ENCODE measurements at regions not wholly inside any gene's neighbourhood (a gene's known extent, or its start where the extent isn't known, plus 50 kb on each side); places are given as distances from the start of the nearest gene placed in this dataset.
"Not testable (repeated sequence)": the region's sequence is repeated elsewhere in the genome, so short reads cannot be mapped to it uniquely, and the experiment has no call there.

DNA sequence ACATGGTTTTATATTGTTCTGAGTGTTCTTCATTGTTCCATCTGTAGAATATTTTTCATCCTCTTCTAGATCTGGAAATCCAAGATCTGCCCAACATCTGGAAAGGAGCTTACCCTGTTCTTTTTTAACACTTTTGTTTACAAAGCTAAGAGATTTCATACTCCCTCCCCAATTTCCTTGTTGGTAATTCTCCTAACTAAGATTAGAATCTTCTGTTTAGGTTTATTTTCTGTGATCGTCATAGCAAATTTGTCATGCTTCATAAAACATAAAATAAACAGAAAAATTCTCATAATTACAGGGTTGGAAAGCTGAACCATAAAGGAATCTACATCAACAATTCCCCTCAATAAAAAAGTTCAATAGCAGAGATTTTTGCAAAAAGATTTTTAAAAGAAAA is 580.3 kb upstream of the CA10 start:
- no peak for DNase-seq (ENCODE audit: low spot score)

DNA sequence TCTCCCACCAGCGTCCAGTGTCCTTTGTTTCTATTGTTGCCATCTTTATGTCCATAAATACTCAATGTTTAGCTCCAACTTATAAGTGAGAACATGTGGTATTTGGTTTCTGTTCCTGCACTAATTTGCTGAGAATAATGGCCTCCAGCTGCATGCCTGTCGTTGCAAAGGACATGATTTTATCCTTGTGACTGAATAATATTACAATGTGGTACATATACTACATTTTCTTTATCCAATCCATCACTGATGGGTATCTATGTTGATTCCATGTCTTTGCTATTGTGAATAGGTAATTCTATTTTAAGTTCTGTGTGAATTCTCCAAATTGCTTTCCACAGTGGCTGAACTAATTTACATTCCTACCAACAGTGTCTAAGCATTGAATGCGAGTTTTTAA is 578.6 kb upstream of the CA10 start:
- no peak for DNase-seq (ENCODE audit: low spot score)

DNA sequence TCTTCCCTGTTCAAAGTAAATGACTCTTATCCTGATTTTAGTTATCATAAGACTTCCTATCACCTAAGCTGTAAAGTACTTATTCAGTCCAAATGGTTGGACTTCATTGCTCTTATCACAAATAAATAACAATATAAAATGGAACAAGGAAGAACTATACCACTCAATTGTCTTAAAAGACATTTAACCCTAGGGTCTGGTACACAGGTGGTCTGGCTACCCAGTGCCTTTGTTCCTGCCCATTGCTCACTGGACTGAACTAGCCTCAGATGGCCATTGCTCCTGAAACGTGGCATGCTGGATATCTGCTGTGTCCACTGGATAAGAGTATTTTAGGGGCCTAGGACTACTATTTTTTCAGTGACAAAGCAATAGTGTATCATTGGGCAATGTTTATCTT is 574.3 kb upstream of the CA10 start:
- DNase-seq (ENCODE audit: low spot score) = no peak

DNA sequence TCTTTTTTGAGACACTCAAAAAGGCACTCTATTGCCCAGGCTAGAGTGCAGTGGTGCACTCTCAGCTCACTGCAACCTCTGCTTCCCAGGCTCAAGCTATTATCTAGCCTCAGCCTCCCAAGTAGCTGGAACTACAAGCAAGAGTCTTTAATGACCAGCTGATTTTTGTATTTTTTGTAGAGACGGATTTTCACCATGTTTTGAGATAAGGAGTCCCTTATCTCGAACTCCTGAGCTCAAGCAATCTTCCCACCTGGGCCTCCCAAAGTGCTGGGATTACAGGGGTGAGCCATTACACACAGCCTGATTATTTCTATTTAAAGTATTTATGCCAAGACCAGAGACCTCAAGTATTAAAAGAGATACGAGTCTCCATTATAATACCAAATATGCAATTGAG is 566.1 kb upstream of the CA10 start:
- no peak for DNase-seq (ENCODE audit: low spot score)

DNA sequence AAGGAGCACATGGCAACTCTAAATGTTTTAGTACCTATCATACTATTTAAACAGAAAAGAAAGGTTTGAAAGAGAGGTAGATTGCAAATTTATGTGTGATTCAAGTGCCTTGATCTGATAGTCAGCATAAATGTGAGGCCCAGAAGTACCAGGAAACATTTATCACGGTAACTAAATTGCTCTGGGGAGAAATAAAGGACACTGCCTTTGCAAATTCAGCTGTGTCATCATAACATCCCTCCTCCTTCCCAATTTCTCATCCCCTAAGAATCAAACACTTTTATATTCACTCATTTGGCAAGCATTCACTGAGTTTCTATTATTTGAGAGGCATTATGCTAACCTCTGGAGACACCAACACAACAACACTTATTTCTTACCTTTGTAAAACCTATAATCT is 563.4 kb upstream of the CA10 start:
- DNase-seq (ENCODE audit: low spot score) = no peak

DNA sequence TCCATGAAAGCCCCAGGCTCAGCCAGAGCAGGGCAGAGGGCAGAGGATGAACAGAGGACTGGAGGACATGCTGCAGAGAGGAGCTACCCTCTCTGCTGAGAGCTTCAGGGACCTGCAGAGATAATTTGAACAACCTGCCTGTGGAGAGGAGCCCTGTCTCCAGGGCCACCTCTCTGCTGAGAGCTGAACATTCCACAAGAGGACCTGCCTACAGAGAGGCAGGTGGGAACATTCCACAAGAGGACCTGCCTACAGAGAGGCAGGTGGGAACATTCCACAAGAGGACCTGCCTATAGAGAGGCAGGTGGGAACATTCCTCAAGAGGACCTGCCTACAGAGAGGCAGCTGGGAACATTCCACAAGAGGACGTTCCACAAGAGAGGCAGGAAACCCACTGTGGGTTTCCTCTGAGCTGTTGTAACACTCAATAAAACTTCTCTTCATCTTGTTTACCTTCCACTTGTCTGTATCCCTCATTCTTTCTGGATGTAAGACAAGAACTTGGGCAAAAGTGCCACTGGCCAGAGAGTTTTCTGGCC is 551.9 kb upstream of the CA10 start:
- no peak for DNase-seq (ENCODE audit: low spot score)

DNA sequence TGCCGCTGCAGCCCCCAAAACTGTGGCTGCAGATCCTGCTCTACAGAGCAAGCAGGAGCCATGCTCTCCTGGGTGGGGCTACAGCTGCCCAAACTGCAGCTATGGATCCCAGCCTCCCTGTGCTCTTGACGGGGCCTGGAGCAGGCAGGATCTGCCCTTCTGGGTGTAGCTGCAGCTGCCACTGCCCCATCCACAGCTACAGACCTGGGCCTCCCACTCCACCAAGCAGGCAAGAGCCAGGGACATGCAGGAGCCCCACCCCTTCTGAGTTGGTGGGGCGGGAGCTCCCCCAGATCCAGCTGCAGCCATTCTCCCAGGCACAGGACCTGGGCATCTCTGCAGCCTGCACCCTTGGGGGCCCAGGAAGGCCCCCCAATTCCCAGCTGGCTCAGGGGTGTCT is 551.2 kb upstream of the CA10 start:
- DNase-seq (ENCODE audit: low spot score) = no peak

DNA sequence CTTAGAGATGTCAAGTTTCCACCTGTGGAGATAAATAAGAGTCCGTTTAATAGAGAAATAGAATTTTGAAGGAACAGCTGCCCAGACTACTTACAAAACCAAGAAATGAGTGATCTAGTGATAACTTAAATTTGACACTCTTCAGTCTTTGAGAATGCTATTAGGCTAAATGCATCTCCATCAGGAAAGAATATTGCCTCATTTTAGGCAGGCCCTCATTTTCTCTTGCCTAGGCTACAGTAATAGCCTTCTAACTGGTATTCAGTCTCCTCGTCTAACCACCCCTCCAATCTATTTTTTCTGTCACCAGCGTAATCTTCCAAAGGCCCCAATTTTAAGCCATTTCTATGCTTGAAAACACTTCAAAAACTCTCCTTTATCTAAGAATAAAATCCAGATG is 537.8 kb upstream of the CA10 start:
- no peak for DNase-seq (ENCODE audit: low spot score)

DNA sequence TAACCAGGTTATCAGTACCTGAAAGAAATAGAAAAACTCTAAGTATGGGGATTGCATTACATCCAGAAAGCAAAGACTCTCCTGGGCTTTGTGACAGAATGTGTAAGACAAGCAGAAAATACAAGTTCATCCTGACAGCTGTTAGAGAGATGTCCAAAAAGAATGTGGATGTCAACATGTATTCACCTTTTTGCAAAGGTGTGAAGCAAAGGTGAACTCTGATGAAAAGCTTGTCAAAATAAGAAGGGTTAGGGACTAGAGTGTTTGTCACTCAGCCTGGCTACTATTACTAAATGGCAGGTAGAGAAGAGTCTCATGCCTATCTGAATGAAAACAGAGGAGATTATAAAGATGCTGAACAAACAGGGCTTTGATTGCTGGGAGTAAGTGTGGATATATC is 527.6 kb upstream of the CA10 start:
- no peak for DNase-seq (ENCODE audit: low spot score)

DNA sequence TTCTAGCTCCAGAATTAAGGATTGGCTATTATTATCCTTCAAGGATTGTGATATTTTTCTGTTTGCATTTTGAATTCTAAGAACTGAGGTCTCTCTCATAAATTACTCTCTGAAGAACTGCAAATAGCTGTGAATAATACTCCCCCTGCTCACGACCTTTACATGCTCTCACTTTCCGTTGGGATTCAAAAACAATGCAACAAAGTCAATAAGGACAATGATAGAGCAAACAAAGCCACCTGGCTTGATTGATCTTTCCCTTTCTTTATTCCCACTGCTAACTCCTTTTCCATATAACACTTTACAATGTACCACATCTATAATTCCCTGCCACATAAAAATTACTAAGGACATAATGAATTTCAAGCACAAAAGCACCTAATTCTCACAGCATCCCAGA is 523.0 kb upstream of the CA10 start:
- DNase-seq (ENCODE audit: low spot score) = no peak

DNA sequence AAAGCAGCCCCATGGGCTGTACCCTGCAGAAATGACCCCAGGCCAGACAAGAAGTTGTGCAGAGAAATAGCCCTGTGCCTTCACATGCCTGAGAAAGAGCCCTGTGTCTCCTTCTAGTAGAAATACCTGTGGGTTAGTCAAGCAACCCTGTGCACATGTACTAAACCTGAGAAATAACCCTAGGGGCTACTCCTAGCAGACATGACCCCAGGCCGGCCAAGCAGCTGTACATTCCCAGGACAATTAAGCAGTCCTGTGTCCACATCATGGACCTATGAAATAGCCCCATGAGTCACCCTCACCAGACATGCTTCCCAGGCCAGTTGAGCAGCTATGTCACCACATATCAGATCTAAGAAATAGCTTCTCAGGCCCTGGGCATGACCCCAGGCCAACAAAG is 519.7 kb upstream of the CA10 start:
- no peak for DNase-seq (ENCODE audit: low spot score)

DNA sequence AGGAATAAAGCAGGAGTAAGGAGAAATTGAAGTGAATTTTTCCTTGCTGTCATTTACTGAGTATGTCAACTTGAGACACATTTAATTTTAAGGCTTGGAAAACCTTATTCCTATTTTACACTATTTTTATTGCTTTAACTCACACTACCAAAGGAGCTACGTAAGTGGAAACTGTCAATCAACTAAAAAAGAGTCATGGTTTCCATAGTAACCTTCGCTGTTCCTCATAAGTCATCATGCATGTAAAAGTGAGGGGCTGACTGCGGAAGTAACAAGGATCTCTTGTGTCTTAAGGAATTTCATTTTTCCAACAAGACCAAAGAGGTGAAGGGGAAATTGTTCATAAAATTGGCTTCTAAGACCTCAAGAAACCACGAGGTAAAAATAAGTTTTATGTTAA is 516.2 kb upstream of the CA10 start:
- no peak for DNase-seq (ENCODE audit: low spot score)

DNA sequence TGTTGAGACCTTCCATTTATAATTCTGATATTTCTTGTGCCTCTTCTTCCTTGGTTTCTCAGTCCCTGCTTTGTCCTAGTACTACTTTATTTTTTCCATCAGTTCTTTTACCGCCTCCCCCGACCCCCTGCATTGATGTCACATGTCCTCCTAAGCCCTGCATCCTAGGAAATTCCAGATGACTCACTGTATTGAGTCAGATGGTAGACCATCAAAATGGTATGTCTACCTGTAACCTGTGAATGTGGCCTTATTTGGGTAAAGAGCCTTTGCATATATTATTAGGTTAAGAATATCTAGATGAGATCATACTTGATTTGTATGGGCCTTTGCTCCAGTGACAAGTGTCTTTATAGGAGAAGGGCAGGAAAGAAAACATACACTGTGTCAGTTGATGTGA is 515.3 kb upstream of the CA10 start:
- DNase-seq (ENCODE audit: low spot score) = no peak

DNA sequence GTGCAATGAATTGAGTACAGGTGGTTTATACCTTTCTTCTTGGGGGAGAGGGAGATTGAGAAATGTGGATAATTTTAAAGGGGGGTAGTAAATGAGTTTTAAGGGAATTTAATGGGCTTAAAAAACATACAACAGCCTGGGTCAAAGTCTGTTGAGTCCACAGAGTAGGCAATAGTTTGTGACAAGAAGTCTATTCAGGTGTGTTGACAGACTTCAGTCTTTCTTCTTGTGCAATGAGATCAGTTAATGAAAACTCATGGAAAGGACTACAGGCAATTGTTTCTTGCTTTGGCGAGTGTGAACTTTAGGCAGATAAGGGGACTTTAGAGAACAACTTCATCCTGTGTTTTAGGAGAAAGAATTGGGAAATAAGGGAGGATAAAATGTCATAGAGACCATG is 507.8 kb upstream of the CA10 start:
- no peak for DNase-seq (ENCODE audit: low spot score)

DNA sequence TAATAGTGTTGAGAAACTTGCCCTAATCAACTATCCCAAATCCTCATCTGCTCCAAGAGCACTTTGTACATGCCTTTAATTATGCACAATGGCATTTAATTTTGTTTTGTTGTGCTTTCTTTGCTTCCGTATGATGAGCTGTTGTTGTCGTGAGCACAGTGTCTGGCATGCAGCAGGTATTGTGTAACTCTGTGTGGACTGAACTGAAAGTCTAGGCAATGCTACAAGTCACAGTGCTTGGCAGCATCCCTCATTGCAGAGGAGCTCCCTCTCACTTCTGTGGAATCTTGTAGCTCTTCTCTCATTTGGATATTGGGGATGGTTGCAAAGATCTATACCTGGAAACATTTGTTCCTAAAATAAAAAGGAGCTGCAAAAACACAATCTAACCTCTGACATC is 502.2 kb upstream of the CA10 start:
- no peak for DNase-seq (ENCODE audit: low spot score)

DNA sequence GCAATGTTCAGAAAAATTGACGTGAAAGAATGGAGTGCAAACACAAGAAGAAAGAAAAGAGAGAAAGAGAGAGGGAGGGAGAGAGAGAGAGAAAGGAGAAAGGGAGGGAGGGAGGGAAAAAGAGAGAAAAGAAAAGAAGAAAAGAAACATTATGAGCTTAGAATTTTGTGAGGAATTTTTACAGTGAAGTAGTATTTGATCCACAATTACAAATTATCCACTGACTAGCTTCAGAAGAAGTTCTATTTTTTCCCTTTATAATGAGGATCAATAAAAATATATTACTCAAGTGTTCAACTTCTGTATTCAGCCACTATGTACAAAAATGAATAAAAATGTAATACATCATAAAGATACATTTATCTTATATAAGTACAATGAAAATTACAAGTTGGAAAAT is 494.5 kb upstream of the CA10 start:
- DNase-seq (ENCODE audit: low spot score) = no peak

DNA sequence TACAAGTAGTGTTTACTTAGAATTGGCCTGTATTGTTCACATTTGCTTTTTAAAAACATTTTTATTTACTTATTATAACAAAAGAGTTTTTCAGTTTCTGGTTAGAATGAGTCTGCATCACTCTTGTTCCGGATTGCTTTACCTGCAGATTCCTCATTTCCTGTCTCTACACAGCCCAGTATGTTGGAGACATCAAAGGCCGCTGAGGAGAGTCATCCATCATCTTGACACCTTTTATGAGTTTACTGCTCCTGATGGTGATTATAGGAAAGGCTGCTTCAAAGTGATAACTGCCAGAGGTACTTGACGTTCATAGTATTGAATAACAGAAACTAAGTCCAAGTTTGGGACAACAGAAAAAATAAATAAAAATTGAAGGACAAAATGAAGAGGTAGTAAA is 490.5 kb upstream of the CA10 start:
- DNase-seq (ENCODE audit: low spot score) = no peak

DNA sequence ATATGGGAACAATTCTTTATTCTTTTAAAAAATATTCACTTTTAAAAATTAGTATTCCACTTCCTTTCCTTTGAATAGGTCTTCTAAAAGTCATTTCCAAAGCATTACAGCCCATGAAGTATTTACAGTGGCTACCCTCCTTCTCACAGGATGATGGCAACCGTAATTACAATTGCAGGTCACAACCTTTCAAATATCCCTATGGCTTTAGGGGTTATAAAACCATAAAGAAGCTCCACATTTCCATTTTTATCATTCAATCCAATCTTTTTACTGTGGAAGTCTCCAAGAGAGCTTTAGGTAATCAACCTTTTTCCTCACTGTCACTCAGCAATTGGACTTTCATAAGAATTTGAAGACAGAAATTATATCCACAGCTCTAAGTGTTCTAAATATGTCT is 488.9 kb upstream of the CA10 start:
- no peak for DNase-seq (ENCODE audit: low spot score)

DNA sequence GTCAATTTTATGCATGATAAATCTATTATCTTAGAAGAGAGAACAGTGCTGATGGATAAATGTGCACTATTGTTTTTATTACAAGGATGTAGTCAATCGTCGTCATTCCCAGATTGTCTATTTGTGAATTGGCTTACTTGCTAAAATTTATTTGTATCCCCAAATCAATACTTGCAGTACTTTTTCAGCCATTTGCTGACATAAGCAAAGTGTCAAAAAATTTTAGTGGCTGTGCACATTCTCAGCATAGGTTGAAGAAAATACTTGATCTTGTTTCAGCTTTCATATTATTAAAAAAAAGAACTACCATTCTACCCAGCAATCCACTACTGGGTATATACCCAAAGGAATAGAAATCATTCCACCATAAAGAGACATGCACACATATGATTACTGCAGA is 477.9 kb upstream of the CA10 start:
- DNase-seq (ENCODE audit: low spot score) = no peak

DNA sequence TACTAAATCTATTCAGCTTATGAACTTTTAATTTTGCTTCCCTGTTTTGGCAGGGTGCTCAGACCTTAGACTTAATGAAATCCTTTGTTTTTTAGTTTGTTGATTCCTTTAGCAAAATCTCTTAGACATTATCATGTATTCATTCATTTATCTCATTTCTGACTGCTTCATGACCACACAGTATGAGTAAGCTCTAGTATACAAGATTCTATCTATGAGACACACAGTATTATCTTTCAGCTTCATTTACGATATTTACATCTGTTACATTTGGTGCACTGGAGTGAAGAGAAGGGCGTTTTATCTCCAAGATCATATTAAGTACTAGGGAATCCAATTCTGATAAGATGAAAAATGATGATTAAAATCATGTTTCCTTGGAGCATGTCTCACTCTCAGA is 448.1 kb upstream of the CA10 start:
- DNase-seq (ENCODE audit: low spot score) = no peak

DNA sequence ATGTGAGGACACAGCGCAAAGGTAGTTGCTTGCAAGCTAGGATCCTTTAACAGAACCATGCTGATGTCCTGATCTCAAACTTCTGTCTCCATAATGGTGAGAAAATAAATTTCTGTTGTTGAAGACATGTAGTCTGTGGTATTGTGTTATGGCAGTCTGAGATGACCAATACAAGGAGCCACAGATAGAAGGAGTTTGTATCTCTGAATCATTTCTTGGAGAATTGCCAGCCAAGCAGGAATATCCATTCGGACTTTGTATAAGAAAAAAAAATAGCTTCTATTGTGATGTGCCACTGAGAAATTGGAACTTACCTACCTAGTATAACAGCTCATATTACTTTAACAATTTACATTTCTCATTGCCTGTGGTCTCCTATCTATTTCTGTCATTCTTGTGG is 447.6 kb upstream of the CA10 start:
- DNase-seq (ENCODE audit: low spot score) = no peak

DNA sequence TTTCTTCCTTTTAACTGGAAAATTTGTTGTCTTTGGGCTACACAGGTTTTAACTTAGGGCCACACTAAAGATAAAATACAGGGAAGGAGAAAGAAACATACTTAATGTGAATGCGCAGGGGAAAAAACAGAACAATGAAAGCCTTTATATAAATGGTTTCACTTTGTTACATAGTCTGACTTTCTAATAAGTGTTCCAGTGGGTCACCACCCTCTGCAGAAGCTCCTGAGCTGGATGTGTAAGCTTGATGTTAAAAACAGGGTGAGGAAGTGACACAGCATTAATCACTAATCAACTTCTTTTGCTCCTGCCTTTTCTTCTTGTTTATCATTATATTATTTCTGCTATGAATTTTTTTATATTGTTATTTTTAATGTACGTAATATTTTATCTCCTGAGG is 445.6 kb upstream of the CA10 start:
- DNase-seq (ENCODE audit: low spot score) = no peak

DNA sequence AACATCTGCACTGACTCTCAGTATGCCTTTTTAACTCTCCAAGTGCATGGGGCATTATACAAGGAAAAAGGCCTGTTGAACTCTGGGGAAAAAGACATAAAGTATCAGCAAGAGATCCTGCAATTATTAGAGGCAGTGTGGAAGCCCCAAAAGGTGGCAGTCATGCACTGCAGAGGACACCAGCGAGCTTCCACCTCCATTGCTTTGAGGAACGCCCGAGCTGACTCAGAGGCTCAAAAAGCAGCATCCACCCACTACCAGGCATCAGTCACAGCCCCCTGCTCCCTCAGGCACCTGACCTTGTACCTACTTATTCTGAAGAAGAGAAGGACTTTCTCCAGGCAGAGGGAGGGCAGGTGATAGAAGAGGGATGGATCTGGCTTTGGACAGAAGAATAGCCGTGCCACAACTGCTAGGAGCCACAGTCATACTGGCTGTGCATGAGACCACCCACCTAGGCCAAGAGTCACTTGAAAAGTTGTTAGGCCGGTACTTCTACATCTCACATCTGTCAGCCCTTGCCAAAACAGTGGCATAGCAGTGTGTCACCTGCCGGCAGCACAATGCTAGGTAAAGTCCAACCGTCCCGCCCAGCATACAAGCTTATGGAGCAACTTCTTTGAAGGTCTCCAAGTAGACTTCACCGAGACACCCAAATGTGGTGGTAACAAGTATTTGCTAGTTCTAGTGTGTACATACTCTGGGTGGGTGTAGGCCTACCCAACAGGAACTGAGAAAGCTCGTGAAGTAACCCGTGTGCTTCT is 439.1 kb upstream of the CA10 start:
- DNase-seq (ENCODE audit: low spot score) = not testable (repeated sequence)

DNA sequence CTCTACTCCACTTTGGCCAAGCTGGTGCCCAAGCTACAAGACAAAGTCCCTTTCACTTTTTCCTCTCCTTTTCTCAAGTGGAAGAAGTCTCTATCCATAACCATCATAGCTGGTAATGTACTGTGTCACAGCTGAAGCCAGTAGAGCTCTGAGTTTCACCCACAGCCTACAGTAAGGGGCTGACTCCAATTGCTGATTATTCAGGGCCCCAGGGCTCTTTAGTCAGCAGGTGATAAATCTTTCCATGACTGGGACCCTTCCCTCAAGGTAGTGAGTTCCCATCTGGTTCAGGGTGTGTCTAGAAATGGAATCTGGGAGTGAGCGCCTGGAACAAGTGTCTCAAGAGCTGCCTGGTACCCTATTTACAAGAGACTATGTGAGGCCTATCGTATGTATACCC is 436.0 kb upstream of the CA10 start:
- no peak for DNase-seq (ENCODE audit: low spot score)

DNA sequence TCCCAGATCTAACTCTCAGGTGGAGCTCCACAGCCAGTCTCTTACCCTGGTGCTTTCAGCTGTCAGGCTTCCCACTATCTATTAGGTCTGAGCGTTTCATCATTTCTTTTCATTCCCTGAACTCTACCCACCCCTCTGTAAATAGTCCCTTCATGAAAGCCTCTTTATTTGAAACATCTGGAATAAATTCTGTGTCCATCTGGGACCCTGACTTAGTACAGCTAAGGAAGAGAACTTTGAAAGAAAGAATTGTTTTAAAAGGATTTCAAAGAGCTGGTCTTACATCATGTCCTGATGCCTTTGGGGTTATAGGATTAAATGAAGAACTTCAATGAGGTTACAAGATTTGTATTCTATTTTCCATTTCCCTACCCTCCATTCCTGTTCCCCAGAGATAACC is 388.5 kb upstream of the CA10 start:
- DNase-seq (ENCODE audit: low spot score) = no peak
